ENCODE measurements at regions not wholly inside any gene's neighbourhood (a gene's known extent, or its start where the extent isn't known, plus 50 kb on each side); places are given as distances from the start of the nearest gene placed in this dataset.

GRCh38 chr2:30358842-30359241, 88.2 kb upstream of the LCLAT1 start:
- H3K4me3 ChIP-seq (ENCODE audit: low read length) = no peak overlapping the region
- H2AFZ ChIP-seq (ENCODE audit: low read depth, low read length) = no peak overlapping the region
- no peaks in the 10 kb centered on the region for H3K9me3 ChIP-seq (ENCODE audit: low read length)
- no peaks in the 10 kb centered on the region for H3K27me3 ChIP-seq (ENCODE audit: insufficient read depth, low read depth, low read length)
- H3K36me3 ChIP-seq (ENCODE audit: insufficient read depth, low read length) = no peaks in the 10 kb centered on the region
- H3F3A ChIP-seq (ENCODE audit: insufficient read depth, low read length, poor library complexity, severe bottlenecking) = no peaks in the 10 kb centered on the region
- no peak overlapping the region for H3K9ac ChIP-seq (ENCODE audit: low read length)
- H3K4me2 ChIP-seq (ENCODE audit: low read length) = no peak overlapping the region
- H3K27ac ChIP-seq (ENCODE audit: low read length) = no peak overlapping the region
- H3K79me2 ChIP-seq (replicated peaks; ENCODE audit: insufficient read depth, low read length) = no peaks in the 10 kb centered on the region
- no peaks in the 10 kb centered on the region for H3K9me2 ChIP-seq (ENCODE audit: insufficient read depth, low read length)
- H4K20me1 ChIP-seq (ENCODE audit: insufficient read depth) = no peaks in the 10 kb centered on the region
- no peak for TF ChIP-seq POLR2AphosphoS5 (IDR thresholded peaks at IDR 0.05)
- TF ChIP-seq EP300 (conservative IDR thresholded peaks at IDR 0.05; ENCODE audit: poor library complexity, severe bottlenecking) = no peak
- TF ChIP-seq RAD21 (conservative IDR thresholded peaks at IDR 0.05) = no peak

GRCh38 chr2:30359644-30360167, 87.3 kb upstream of the LCLAT1 start:
- Histone ChIP-seq H3K79me2 (replicated peaks; ENCODE audit: insufficient read depth, low read length) (no peaks in the 10 kb centered on the region), H3K27me3 (ENCODE audit: insufficient read depth, low read depth, low read length) (no peaks in the 10 kb centered on the region), H2AFZ (ENCODE audit: low read depth, low read length) (no peak overlapping the region), H3K4me2 (ENCODE audit: low read length) (no peak overlapping the region), H3K4me3 (ENCODE audit: low read length) (no peak overlapping the region), H3K9me3 (ENCODE audit: low read length) (no peaks in the 10 kb centered on the region), H3K36me3 (ENCODE audit: insufficient read depth, low read length) (no peaks in the 10 kb centered on the region), H3K9ac (ENCODE audit: low read length) (no peak overlapping the region), H3K9me2 (ENCODE audit: insufficient read depth, low read length) (no peaks in the 10 kb centered on the region), H4K20me1 (ENCODE audit: insufficient read depth) (no peaks in the 10 kb centered on the region), H3K27ac (ENCODE audit: low read length) (no peak overlapping the region), H3F3A (ENCODE audit: insufficient read depth, low read length, poor library complexity, severe bottlenecking) (no peaks in the 10 kb centered on the region)
- TF ChIP-seq EP300 (conservative IDR thresholded peaks at IDR 0.05; ENCODE audit: poor library complexity, severe bottlenecking) (no peak), MXI1 (conservative IDR thresholded peaks at IDR 0.05; ENCODE audit: poor library complexity, severe bottlenecking) (no peak), RAD21 (conservative IDR thresholded peaks at IDR 0.05) (no peak), EZH2 (IDR thresholded peaks at IDR 0.05; ENCODE audit: borderline replicate concordance, insufficient read depth, low read length, poor library complexity, severe bottlenecking) (no peak), REST (IDR thresholded peaks at IDR 0.05; ENCODE audit: borderline replicate concordance) (no peak), TAF1 (IDR thresholded peaks at IDR 0.05; ENCODE audit: low read depth) (no peak), POLR2AphosphoS5 (IDR thresholded peaks at IDR 0.05) (no peak), SMC3 (conservative IDR thresholded peaks at IDR 0.05; ENCODE audit: poor library complexity) (no peak), CTCF (IDR thresholded peaks at IDR 0.05; ENCODE audit: poor library complexity, severe bottlenecking) (no peak)
